NOMO-1 (cell line): ENCODE measurements at regions not wholly inside any gene's neighbourhood (a gene's known extent, or its start where the extent isn't known, plus 50 kb on each side); places are given as distances from the start of the nearest gene placed in this dataset.
A peak's percentile ranks its signal among the peaks of the same experiment; 100 is the strongest.
"Not testable (repeated sequence)": the region's sequence is repeated elsewhere in the genome, so short reads cannot be mapped to it uniquely, and the experiment has no call there.

Experiments
- DNase-seq, 2 experiments: peaks; one replicate each; lab custom pipeline; 2025; ENCODE audit not compliant: unreplicated experiment in 2 of 2; lab: John Stamatoyannopoulos, UW

DNA sequence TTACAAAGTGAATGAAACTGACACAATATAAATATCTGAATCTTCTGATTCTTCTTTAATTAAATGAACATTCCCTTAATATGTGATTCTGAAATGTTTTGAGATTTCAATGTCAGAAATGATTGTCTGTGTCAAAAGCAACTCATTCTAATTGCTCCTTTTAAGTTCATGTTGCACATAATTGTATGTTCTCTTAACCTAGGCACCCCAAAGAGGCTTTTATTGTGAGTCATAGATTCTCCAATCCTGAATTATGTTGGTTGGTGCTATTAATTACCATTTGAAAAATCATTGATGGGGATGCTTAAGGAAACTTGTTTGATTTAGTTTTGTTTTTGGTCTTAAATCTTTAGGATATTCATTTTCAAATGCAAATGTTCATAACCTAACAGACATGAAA lies 829.7 kb upstream of the CITED2 start:
- DNase-seq: no peak

DNA sequence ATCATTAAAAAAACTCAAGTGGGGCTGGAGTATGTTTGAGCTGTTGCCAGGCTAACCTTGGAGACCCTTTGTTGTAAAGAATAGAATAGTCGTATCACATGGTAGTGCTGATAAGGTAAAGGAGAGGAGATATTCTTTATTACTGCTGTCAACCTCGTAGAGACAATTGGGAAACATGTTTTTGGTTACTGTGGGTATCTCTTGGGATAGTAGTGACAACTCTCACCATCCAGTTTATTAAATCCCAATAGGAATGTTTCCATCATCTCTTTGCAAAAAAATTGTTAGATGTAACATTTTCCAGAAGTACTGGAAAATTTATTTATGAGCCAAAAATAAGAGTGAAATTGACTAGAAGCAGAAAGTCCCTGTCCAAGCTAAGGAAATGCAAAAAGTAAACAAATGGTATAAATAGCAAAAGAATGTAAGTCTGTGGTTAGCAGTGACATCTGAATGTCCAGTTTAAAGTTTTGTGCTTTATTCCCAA lies 829.3 kb upstream of the CITED2 start:
- no peak for DNase-seq

DNA sequence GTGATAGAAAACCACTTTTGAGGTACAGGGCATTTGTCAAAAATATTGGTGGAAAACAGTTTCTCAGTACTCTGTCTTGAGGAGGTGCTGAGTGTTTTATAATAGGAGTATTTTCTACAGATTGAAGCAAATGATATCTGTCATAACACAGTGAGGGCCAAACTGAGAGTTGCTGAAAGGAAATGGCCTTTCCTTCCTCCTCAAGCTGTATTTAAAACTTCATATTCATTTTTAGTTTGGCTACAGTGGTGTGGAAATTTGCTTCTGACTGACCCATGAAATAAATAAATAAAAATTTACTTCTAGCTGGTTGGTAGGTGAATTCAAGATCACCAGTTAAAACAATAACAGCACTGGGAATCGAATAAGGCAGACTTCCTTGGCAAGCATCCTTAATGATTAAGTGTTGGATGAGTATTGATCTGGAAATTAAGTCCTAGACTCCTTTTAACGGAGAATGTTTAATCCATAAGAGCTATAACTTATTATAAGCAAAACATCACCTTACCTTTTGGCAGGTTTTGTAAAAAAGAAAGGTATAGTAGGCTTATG lies 828.6 kb upstream of the CITED2 start:
- DNase-seq: no peak

DNA sequence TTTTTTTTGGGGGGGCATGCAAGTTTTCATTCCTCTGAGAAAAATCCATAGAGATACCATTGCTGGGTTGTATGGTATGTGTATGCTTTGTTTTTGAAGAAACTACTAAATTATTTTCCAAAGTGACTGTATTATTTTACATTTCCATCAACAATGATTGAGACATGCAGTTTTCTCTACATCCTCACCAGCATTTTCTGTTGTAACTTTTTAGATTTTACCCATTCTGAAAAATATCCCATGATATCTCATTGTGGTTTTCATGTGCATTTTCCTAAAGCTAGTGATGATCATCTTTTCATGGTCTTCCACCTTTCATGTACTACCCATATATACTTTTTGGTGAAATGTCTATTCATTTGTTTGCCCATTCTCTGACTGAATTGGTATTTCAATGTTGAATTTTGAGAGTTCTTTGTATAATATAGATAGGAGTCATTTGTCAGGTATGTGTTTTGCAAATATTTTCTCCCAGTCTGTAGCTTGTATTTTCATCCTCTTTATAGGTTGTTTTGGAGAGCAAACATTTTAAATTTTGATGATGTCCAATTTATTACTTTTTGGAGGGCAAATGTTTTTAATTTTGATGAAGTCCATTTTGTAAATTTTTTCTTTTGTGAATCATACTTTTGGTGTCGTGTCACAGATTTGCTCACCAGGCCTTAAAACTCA lies 827.5 kb upstream of the CITED2 start:
- no peak for DNase-seq

DNA sequence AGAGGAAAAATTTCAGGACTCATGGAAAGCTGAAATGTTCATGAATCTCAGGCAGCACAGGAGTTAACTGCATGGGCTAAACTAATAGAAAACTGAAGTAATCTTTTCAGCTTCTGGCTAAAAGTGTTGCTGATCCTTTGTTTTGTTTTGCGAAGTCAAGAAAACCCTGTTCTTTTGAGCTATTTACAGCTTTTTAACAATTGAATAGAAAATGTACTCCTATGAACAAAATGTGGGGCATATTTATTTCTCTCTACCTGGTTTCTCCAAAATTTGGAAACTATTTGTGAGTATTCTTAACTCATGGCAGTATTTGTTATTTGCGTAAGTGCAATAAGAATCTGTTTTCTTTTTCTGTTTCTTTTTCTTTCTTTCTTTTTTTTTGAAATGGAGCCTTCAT lies 818.8 kb upstream of the CITED2 start:
- DNase-seq: no peak

DNA sequence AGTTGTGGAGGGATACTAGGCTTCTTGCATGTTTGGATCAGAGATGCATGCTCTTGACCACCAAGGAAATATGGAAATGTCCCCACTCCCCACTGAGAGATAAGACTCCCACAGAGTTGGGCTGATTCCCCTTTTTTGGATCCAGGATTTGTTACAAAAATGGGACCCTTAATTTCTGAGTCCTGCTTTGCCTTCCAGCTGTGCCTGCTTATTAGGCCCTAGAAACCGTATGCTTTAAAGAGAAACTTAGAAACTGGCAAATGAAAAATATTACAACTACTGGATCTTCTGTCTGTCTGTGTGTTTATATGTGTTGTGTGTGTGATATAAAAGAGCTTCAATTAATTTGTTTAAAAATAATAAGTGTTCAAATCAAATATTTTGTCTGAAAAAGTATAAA lies 817.6 kb upstream of the CITED2 start:
- DNase-seq: no peak

DNA sequence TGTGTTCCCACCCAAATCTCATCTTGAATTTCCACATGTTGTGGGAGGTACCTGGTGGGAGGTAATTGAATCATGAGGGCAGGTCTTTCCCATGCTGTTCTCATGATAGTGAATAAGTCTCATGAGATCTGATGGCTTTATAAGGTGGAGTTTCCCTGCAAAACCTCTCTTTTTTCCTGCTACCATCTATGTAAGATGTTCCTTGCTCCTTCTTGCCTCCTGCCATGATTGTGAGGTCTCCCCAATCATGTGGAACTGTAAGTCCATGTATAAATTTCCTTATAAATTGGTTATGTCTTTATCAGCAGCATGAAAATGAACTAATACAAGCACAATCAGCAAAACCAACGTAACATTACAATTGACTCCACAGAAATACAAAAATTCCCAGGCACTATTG lies 814.8 kb upstream of the CITED2 start:
- DNase-seq: not testable (repeated sequence)

DNA sequence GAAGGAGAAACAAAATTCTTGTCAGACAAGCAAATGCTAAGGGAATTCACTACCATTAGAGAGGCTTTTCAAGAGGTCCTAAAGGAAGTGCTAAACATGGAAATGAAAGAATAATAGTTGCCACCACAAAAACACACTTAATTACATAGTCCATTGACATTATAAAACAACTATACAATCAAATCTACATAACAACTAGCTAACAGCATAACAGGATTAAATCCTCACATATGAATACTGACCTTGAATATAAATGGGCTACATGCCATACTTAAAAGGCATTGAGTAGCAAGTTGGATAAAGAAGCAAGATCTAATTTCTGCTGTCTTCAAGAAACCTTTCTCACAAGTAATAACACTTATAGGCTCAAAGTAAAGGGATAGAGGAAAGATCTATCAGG lies 811.5 kb upstream of the CITED2 start:
- DNase-seq: no peak

DNA sequence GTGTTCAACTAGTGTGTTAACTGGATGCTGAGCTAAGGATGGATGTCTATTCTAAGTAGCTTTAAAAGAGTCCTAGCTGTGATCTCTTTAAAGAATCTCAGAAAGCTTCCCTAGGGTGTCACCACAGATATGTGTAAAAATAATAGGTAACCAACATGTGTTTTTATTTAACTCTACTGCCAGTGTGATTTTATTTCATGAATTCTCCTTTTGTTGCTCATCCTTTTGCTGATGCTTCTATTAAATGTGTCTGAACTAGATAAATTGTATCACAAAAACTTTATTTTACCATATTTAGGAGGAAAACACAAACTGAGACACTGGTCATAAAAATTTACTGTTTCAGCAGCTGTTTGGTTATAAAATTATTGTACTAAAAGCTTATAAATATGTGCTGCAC lies 809.4 kb upstream of the CITED2 start:
- DNase-seq: no peak

DNA sequence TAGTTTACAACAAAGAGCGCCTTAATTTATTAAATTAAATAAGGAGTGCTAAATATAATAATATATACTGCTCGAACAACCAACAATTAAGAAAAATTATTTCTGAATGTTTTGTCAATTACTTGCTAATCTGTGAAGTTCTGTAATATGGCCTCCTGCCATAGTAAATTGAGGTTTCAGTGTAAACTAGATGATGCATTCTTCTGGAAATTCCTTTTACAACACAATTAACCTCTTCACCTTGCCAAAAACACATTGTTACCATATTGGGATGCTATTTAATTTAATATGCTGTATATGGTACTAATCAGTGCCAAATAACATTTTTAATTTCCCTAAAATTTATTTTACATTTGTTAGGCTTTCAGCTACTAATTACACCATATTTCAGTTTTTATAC lies 808.4 kb upstream of the CITED2 start:
- no peak for DNase-seq

DNA sequence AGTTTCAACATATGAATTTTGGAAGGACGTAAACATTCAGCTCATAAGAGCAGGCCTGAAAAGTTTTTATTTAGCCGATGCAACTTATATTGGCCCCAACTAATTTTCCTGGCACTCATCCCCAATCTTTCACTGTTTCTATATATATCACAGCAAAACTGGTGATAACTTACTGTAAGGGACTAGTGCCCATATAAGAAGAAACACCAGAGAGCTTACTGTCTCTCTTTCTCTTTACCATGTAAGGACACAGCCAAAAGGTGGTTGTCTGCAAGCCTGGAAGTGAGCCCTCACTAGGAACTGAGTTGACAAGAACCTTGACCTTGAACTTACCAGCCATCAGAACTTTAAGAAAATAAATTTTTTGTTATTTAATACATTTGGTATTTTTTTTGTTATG lies 807.4 kb upstream of the CITED2 start:
- no peak for DNase-seq

DNA sequence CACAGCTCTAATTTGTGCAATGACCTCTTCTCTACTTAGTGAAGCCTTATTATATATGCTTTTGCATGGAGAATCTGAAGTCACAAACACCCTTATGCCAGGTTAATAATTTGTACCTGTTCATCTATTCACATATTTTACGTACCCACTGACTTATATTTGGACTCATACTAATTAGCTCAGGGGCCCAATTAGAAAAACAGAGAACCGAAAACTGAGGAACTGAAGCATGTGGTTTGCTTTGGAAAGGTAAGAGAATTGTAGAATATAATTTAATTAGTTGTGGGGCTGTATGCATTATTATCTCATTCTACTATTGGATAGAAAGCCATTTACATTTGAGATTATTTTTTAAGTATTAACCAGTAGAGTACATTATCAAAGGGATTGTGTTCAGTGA lies 805.9 kb upstream of the CITED2 start:
- DNase-seq: no peak

DNA sequence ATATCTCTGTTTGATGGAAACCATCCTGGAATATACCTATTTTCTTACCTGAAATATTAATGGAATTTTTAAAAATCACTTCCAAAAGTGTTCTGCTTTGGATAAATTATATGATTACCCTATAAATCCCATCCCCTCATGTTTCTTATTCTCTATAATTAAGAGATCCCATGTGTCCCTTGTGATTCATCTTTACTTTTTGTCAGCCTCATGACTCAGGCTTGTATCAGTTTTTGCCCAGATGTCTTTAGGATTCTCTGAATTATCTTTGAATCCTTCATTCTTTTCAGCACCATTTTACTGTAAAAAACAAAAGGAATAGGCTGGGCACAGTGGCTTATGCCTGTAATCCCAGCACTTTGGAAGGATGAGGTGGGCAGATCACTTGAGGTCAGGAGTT lies 804.5 kb upstream of the CITED2 start:
- no peak for DNase-seq

DNA sequence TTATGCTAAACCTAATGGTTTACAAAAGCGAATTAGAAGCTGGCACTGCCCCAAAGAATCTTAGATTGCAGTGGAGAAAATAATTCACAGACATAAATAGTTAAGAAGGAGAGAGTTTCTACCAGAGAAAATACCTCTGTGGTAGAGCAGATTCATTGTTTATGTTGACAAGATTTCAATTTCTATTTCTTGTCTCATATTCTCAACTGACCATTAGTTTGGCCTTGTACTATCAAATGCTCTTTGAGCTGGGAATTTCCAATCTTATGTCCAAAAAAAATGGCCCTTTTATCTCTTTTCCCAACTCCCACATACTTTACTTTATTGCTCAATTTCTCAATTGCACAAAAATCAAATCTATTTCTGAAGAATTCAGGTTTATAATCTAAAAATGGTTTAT lies 804.1 kb upstream of the CITED2 start:
- no peak for DNase-seq

DNA sequence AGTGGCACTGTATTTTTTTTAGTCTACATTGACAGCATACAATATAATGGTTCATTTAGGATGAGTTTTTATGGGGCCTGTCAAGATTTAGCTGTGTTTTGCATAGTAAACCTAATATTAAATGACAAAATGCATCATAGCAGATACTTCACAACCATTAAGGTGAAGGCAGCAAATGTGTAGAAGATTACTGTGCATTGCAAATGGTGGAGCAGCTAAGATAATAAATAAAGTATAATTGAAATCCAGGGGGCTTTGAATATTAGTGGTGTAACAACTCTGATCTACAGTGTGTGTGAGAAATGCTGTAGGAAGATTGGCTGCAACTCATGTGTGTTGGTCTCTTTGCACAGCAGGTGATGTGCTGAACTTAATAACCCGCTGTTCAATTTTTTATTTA lies 801.9 kb upstream of the CITED2 start:
- no peak for DNase-seq

DNA sequence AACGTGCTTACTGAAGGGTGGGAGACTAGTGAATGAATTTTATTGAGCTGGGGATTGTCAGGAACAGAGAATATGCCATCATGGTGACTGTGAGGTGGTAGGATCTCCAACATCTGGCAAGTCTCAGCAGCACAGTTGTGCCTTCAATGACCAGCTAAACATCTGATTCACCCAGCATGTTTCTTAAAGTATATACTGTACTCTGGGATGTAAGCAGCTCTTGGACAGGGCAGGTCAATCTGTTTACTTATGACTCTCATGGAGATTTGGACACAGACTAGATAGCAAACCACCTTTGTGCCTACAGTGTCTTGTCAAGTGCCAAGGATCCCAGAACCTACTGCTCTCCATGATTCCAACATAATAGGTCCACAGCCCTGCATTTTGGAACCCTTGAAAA lies 801.0 kb upstream of the CITED2 start:
- DNase-seq: no peak

DNA sequence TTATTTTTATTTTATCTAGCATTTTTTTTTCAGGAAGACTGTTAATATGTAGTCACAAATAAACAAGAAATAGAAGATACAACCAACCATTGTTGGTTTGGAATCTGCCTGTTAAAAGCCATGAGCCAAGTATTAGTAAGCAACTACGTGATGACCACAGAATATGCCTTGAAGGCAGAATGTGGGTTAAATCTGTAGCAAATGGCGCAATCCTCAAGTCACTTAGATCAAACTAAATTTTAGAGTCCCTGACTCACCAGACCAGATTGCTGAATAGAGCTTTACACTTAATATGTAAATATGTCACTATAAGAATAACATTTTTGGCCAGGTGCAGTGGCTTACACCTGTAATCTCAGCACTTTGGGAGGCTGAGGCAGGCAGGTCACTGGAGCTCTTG lies 800.1 kb upstream of the CITED2 start:
- DNase-seq: peak in 1 of 2 experiments; percentile 24

DNA sequence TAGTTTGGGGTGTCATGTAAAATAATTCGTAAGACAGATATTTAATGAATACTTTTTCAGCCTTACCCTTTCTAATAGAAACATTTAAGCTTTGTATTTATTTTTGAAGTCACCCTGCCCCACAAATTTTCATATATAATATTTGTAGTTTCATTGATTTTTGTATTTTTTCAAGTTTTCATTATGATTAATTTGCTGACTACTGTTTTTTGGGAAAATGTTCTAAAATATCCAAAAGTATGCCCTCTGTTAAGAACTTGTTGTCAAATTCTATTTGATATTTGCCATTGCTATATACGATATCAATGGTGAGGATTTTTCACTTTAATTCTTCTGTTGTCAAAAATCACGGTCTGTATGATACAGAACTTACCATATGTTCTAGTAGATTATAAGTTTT lies 793.9 kb upstream of the CITED2 start:
- DNase-seq: no peak

DNA sequence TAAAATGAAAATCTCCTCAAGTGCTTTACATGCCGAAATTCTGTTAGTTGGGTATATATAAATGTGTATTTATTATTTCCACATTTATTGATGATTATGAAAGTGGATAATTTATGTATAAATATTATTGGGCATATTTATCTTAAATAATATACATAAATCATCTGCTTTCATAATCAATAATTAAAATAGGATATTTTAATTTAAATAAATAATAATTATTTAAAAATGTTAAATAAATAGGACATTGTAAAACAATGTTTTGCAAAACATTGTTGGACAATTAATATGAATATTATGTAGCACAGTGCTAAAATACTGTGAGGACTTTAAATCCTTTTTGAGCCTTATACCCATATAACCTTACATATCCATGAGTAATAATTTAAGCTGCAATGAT lies 786.5 kb upstream of the CITED2 start:
- no peak for DNase-seq

DNA sequence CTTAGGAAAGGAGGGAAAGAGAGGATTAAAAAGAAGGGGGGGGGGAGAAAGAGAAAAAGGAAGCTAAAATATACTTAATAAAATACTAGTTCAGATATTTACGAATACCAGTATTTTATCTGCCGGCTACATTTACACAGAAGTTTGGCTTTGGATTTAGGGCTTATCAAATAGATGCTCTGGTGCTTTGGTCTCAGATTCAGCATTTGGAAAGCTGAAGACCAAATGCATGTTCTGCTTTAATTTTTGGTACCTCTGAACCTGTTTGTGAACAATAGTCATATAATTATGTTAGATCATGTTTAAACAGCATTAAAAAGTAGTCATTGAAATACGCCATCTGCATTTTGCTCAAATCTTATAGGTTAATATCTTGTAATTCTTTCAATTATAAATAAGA lies 786.0 kb upstream of the CITED2 start:
- no peak for DNase-seq

DNA sequence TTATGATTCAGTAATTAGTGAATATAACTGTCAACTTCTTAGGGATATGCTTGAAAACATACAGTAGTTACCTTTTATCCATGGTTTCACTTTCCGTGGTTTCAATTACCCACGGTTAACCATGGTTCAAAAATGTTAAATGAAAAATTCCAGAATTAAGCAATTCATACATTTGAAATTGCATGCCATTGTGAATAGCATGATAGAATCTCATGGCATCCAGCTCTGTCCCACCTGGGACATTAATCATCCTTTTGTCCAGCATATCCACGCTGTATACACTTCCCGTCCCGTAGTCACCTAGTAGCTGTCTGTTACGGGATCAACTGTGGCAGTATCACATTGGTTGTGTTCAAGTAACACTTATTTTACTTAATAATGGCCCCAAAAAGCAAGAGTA lies 781.7 kb upstream of the CITED2 start:
- DNase-seq: no peak

DNA sequence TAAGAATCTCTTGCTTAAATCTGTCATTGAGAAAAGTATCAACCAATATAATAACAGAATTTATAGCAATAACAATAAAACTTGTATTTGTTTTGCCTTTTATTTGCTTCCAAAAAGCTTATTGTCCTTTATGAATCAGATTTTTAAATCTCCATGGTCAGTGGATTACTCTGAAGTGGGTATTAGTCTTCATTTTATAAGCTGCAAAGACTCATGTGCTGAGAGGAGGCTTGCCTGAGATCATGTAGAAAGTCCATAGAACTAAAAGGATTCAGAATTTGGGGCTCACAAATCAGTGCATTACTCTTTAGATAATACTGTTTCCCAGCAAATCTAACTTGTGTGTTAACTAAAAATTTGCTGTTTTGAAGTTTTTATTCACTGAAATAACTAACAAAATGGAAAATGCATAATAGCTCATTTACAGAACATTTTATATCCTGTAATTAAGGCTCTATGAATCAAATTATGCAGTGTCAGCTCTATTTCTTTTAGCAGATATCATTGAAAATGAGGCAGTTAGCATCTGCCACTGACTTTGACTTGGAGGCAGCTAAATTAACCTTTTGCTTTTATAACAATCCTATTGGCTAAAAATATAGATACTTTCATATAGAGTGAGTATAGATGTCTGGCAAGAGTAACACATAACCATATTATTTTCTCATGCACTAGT lies 781.1 kb upstream of the CITED2 start:
- DNase-seq: no peak
